ENCODE measurements at regions not wholly inside any gene's neighbourhood (a gene's known extent, or its start where the extent isn't known, plus 50 kb on each side); places are given as distances from the start of the nearest gene placed in this dataset.

GRCh38 chr6:12635375-12635774 lies 81.2 kb upstream of the PHACTR1 start:
- no peak overlapping the region for H2AFZ ChIP-seq (ENCODE audit: low read depth, low read length, severe bottlenecking)
- no peaks in the 10 kb centered on the region for H3F3A ChIP-seq (ENCODE audit: insufficient read depth)
- no peak overlapping the region for H3K4me3 ChIP-seq (ENCODE audit: insufficient read depth, low read length, poor library complexity, severe bottlenecking)
- no peaks in the 10 kb centered on the region for H4K20me1 ChIP-seq (ENCODE audit: low read depth, low read length)
- no peaks in the 10 kb centered on the region for H3K9me2 ChIP-seq (replicated peaks; ENCODE audit: insufficient read depth, low read length)
- H3K9ac ChIP-seq (ENCODE audit: low read length), result no peak overlapping the region
- no peak overlapping the region for H3K27ac ChIP-seq (ENCODE audit: low read depth, low read length)
- TF ChIP-seq CTCF (IDR thresholded peaks at IDR 0.05; ENCODE audit: insufficient read depth, low read length, poor library complexity, severe bottlenecking) (no peak), EZH2phosphoT487 (conservative IDR thresholded peaks at IDR 0.05; ENCODE audit: low read length) (no peak)
- H3K36me3 ChIP-seq (ENCODE audit: low read length), result no peaks in the 10 kb centered on the region
- H3K79me2 ChIP-seq (ENCODE audit: insufficient read depth, low read length), result no peaks in the 10 kb centered on the region
- H3K4me2 ChIP-seq (ENCODE audit: low read depth, low read length, poor library complexity, severe bottlenecking), result no peak overlapping the region
- H3K9me3 ChIP-seq (ENCODE audit: insufficient read depth, low read length), result no peaks in the 10 kb centered on the region
- H3K27me3 ChIP-seq (ENCODE audit: low read length), result no peaks in the 10 kb centered on the region; the same call in 1 of the 2 replicates

- Histone ChIP-seq H3K9ac (ENCODE audit: low read length) (no peak overlapping the region), H2AFZ (ENCODE audit: low read depth, low read length, severe bottlenecking) (no peak overlapping the region), H3K79me2 (ENCODE audit: insufficient read depth, low read length) (no peaks in the 10 kb centered on the region), H3K4me2 (ENCODE audit: low read depth, low read length, poor library complexity, severe bottlenecking) (no peak overlapping the region), H3K9me3 (ENCODE audit: insufficient read depth, low read length) (no peaks in the 10 kb centered on the region), H3F3A (ENCODE audit: insufficient read depth) (no peaks in the 10 kb centered on the region), H3K36me3 (ENCODE audit: low read length) (no peaks in the 10 kb centered on the region), H3K27me3 (ENCODE audit: low read length) (no peaks in the 10 kb centered on the region; the same call in 1 of the 2 replicates), H4K20me1 (ENCODE audit: low read depth, low read length) (no peaks in the 10 kb centered on the region), H3K4me3 (ENCODE audit: insufficient read depth, low read length, poor library complexity, severe bottlenecking) (no peak overlapping the region), H3K27ac (ENCODE audit: low read depth, low read length) (no peak overlapping the region), H3K9me2 (replicated peaks; ENCODE audit: insufficient read depth, low read length) (no peaks in the 10 kb centered on the region)
- no peak for TF ChIP-seq EZH2phosphoT487 (conservative IDR thresholded peaks at IDR 0.05; ENCODE audit: low read length)
- no peak for TF ChIP-seq CTCF (IDR thresholded peaks at IDR 0.05; ENCODE audit: insufficient read depth, low read length, poor library complexity, severe bottlenecking)
Observed at GRCh38 chr6:12635813-12636212, 80.8 kb upstream of the PHACTR1 start.

- H3K4me3 ChIP-seq (ENCODE audit: insufficient read depth, low read length, poor library complexity, severe bottlenecking), result no peak overlapping the region
- no peaks in the 10 kb centered on the region for H4K20me1 ChIP-seq (ENCODE audit: low read depth, low read length)
- H3K27ac ChIP-seq (ENCODE audit: low read depth, low read length), result no peak overlapping the region
- H3K36me3 ChIP-seq (ENCODE audit: low read length), result no peaks in the 10 kb centered on the region
- no peaks in the 10 kb centered on the region; the same call in 1 of the 2 replicates for H3K27me3 ChIP-seq (ENCODE audit: low read length)
- no peak overlapping the region for H3K9ac ChIP-seq (ENCODE audit: low read length)
- no peaks in the 10 kb centered on the region for H3K9me2 ChIP-seq (replicated peaks; ENCODE audit: insufficient read depth, low read length)
- no peaks in the 10 kb centered on the region for H3K79me2 ChIP-seq (ENCODE audit: insufficient read depth, low read length)
- H2AFZ ChIP-seq (ENCODE audit: low read depth, low read length, severe bottlenecking), result no peak overlapping the region
- no peaks in the 10 kb centered on the region for H3F3A ChIP-seq (ENCODE audit: insufficient read depth)
- H3K4me2 ChIP-seq (ENCODE audit: low read depth, low read length, poor library complexity, severe bottlenecking), result no peak overlapping the region
- TF ChIP-seq EZH2phosphoT487 (conservative IDR thresholded peaks at IDR 0.05; ENCODE audit: low read length) (no peak), CTCF (IDR thresholded peaks at IDR 0.05; ENCODE audit: insufficient read depth, low read length, poor library complexity, severe bottlenecking) (no peak)
- no peaks in the 10 kb centered on the region for H3K9me3 ChIP-seq (ENCODE audit: insufficient read depth, low read length)
Observed at GRCh38 chr6:12636336-12636735, 80.2 kb upstream of the PHACTR1 start.
